Uterus (tissue), 2 donors: ENCODE measurements at regions not wholly inside any gene's neighbourhood (a gene's known extent, or its start where the extent isn't known, plus 50 kb on each side); places are given as distances from the start of the nearest gene placed in this dataset.

ENCODE experiments used
- POLR2A ChIP-seq, 2 donors: fragments of 450-650 bp; IDR thresholded peaks; one replicate each; pipeline ENCODE4 v1.6.1; 2016; ENCODE audit warnings: antibody characterized with exemption in 2 of 2, mild to moderate bottlenecking in 1 of 2, moderate library complexity in 1 of 2
- TF ChIP-seq, protein P1 (sequence below), 4 experiments: fragments of 200-600 bp in 2 of 4; fragments of 450-650 bp in 2 of 4; sonication (generic) in 2 of 4; IDR thresholded peaks; one replicate each; pipeline ENCODE4 v1.5.1; 2016 to 2019; ENCODE audit warnings: antibody characterized with exemption in 4 of 4, mild to moderate bottlenecking in 2 of 4, moderate library complexity in 1 of 4

DNA sequence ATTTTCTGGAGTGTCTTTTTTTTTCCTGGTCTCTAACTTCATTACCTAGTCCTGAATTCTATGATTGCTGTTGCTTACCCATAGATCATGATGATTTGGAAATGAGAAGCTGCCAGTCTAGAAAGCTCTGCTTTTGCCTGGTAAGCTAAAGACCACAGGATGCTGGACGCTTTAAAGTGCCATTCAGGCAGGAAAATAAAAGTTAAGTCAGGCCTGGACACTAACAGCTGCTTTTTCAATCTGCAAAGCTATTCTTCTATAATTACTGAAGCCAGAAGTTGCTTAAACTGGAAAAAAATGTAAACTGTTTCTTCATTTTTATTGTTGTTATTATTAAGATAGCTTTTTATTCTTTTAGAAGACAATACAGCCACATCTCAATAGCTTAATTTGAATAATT lies 129.8 kb upstream of the SPACA1 start:
- TF ChIP-seq, protein P1, sequence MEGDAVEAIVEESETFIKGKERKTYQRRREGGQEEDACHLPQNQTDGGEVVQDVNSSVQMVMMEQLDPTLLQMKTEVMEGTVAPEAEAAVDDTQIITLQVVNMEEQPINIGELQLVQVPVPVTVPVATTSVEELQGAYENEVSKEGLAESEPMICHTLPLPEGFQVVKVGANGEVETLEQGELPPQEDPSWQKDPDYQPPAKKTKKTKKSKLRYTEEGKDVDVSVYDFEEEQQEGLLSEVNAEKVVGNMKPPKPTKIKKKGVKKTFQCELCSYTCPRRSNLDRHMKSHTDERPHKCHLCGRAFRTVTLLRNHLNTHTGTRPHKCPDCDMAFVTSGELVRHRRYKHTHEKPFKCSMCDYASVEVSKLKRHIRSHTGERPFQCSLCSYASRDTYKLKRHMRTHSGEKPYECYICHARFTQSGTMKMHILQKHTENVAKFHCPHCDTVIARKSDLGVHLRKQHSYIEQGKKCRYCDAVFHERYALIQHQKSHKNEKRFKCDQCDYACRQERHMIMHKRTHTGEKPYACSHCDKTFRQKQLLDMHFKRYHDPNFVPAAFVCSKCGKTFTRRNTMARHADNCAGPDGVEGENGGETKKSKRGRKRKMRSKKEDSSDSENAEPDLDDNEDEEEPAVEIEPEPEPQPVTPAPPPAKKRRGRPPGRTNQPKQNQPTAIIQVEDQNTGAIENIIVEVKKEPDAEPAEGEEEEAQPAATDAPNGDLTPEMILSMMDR (IDR thresholded peaks at IDR 0.05), result no peak
- no peak for TF ChIP-seq POLR2A (IDR thresholded peaks at IDR 0.05)
